ENCODE measurements at regions not wholly inside any gene's neighbourhood (a gene's known extent, or its start where the extent isn't known, plus 50 kb on each side); places are given as distances from the start of the nearest gene placed in this dataset.
"Not testable (repeated sequence)": the region's sequence is repeated elsewhere in the genome, so short reads cannot be mapped to it uniquely, and the experiment has no call there.

DNA sequence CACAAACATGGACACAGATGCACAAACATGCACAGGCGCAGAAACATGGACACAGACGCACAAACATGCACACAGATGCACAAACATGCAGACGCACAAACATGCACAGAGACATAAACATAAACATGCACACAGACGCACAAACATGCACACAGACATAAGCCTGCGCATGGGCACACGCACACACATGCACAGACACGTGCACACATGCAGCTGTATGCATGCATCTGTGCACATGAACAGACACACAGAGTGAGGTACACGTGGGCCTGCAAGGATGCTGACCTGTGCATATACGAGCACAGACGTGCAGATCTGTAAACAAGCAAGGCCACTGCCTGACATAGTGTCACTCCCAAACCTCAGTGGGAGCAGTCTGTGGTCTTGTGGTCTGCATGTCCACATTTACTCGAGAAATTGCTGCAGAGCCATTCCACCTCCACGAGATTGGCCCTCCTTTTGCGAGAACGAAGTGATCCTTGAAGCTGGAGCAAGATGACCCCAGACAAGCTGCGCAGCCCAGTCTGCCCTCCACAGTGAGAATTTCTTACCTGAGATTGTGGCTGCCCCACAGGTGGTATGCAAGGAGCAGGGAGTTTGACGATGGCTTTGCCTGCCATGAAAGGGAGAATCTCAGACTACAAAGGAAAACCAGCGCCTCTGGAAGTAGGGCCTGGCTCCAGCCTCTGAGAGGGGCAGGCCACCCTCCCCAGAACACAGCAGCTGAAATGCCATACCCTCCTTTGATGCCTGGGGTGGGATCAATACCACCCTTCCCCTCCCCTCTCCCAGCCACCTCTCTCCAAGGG lies 299.9 kb downstream of the BRD1 start:
- DNase-seq (ENCODE audit: low read depth in 2 of 2) = no peak

DNA sequence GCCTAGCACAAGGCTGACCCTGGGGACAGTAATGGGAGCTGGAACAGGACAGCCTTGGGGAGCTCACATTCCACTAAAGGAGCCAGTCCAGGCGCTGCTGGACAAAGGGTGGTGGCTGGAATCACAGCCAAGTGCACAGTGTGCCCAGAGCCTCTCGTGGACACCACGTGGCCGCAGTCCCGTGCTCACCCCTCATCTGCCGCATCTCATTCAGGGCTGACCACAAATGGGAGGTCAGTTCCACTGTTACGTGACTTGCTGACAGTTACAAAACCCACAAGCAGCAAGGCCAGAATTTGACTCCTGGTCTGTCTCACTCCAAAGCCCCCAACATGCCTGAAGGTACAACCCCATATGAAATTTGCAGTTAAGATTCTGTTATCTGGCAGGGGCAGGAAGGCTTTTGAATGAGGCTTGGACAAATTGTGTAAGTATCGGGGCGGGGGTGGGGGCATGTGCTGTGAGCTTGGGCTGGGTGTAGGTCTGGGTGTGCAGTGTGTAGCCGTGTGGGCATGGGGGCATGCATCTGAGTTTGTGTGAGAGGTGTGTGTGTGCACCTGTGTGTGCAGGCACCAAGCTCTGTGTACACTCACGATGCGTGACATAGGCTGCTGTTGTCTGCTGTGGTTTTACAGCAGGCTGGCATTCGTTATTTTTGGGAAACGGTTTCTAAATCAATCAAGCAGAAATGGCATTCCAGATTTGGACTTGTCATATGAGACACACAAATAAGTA lies 301.7 kb downstream of the BRD1 start:
- DNase-seq (ENCODE audit: low read depth in 2 of 2) = no peak

GRCh38 chr22:49525360-49525759 lies 302.3 kb downstream of the BRD1 start:
- DNase-seq (ENCODE audit: low read depth in 2 of 2) = no peak

DNA sequence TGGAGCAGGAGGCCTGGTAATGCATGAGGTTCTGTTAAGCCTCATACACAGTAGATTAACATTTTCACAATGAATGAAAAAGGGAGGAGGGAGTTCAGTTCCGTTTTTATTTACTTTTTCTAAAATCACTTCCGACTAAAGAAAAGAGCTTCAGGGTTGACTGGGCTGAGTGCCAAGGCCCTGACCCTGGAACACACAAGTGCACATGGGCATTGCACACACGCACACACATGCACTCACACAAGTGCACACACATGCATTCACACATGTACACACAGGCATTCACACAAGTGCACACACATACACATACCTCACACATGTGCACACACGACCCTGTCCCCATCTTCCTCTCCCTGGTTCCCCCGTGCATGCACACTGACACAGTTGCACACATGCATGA lies 303.3 kb downstream of the BRD1 start:
- no peak for DNase-seq (ENCODE audit: low read depth in 2 of 2)

GRCh38 chr22:49523374-49524008 lies 304.2 kb downstream of the BRD1 start:
- no peak for DNase-seq (ENCODE audit: low read depth in 2 of 2)

GRCh38 chr22:49522582-49523373 lies 304.9 kb downstream of the BRD1 start:
- no peak for DNase-seq (ENCODE audit: low read depth in 2 of 2)

DNA sequence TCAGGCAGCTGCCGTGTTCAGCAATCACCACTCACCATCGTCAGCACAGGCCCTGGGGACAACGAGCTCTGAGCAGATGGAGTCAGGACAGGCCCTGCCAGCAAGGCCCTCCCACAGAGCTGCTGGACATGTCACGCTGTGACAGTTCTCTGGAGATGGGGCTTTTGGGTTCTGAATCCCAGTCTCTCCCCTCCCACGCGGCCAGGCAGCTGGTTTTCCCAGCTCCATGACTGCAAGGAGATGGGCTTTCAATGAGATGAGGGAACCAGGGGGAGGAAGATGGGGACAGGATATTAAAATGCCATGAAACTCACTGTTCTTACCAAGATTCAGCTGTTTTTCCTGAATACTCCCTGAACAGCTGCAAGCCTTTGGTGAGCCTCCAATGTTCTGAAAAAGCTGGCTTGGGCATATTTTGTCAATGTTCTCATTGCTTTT lies 305.9 kb downstream of the BRD1 start:
- no peak for DNase-seq (ENCODE audit: low read depth in 2 of 2)

GRCh38 chr22:49519117-49519737 lies 308.4 kb downstream of the BRD1 start:
- no peak for DNase-seq (ENCODE audit: low read depth in 2 of 2)

- no peak for DNase-seq (ENCODE audit: low read depth in 2 of 2)
These were observed 309.2 kb downstream of the BRD1 start for GRCh38 chr22:49518436-49518970.

- DNase-seq (ENCODE audit: low read depth in 2 of 2) = no peak
These were observed 309.9 kb downstream of the BRD1 start for GRCh38 chr22:49517667-49518185.

GRCh38 chr22:49517211-49517610 lies 310.5 kb downstream of the BRD1 start:
- DNase-seq (ENCODE audit: low read depth in 2 of 2) = no peak

GRCh38 chr22:49515475-49515874 lies 312.2 kb downstream of the BRD1 start:
- no peak for DNase-seq (ENCODE audit: low read depth in 2 of 2)

DNA sequence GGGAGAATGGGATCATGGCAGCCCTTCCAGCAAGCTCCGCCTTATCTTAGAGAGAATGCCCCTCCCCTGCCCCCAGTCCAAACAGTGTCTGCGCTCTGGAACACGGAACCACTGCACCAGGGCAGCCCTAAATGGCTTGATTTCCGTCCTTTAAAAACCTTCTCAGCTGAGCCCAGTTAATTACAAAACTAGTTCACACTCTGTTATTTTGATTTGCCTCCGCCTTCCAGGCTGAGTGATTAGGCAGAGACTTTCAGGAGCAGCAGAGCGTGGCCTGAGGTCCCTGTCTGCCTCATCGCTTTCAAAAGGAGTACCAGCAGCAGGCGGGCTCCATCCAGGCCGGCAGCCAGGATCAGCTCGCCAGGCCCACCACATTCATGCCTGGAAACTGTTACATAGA lies 313.0 kb downstream of the BRD1 start:
- no peak for DNase-seq (ENCODE audit: low read depth in 2 of 2)

- DNase-seq (ENCODE audit: low read depth in 2 of 2) = no peak
These were observed 313.5 kb downstream of the BRD1 start for GRCh38 chr22:49514211-49514610.

DNA sequence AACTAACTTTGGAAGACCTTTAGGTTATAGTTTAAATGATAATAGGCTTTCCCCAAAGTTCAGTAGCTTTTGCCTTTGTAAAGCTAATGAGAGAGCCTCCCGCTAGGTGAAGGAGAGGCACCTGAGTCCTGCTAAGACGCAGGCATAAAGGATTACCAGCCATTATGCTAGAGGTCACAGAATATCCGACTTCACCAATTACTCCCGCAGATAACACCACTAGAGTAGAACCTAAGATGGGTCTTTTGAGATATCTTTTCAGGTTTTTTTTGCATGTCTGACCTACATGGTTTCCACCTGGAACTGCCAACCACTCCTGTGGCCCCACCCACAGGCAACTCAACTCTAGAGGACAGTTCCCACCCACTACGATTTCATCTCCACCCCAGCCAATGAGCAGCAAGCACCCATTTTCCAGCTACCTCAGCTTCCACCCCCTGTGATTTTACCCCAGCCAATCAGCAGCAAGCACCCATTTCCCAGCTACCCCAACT lies 314.3 kb downstream of the BRD1 start:
- DNase-seq (ENCODE audit: low read depth in 2 of 2) = no peak

DNA sequence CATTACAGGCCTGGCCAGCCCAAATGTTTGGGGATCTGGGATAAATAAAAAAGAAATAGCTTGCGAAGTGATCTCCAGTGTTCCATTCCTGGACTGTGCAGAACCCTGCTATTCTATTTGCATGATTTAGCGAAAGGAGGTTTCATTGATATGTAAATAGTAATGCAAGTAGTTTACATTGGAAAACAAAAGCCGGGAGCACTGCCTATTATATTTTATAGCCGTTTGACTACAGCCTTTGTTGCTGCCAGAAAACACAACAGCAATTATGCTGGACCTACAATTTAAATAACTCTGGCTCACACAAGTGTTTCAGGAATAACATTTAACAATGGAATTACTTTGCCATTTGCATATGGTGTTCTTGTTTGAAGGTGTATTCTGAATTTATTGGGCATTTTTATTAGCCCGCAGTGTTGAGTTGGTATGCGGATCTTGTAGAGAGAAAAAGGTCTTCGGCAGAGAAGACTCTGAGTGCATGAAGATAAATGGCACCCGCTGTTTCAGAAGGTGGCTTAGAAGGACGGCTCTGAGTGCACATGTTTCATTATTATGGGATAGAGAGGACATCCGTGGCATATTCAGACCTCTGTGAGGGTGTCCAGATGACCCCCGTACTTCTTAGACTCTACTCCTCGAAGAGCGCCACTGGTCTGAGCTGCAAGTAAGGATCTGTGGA lies 315.0 kb downstream of the BRD1 start:
- no peak for DNase-seq (ENCODE audit: low read depth in 2 of 2)

DNA sequence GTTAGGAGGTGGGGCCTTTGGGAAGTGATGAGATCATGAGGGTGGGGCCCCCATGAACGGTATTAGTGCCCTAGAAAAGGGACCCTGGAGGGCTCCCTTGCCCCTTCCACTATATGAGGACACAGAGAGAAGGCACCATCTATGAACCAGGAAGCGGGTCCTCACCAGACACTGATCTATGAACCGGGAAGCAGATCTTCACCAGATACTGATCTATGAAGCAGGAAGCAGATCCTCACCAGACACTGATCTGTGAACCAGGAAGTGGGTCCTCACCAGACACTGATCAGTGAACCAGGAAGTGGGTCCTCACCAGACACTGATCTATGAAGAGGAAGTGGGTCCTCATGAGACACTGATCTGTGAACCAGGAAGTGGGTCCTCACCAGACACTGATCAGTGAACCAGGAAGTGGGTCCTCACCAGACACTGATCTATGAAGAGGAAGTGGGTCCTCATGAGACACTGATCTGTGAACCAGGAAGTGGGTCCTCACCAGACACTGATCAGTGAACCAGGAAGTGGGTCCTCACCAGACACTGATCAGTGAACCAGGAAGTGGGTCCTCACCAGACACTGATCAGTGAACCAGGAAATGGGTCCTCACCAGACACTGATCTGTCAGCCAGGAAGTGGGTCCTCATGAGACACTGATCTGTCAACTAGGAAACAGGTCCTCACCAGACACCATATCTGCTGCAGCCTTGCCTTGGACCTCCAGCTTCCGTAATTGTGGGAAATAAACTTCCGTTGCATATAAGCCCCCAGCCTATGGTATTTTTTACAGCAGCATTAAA lies 316.1 kb downstream of the BRD1 start:
- DNase-seq (ENCODE audit: low read depth in 2 of 2) = not testable (repeated sequence)

DNA sequence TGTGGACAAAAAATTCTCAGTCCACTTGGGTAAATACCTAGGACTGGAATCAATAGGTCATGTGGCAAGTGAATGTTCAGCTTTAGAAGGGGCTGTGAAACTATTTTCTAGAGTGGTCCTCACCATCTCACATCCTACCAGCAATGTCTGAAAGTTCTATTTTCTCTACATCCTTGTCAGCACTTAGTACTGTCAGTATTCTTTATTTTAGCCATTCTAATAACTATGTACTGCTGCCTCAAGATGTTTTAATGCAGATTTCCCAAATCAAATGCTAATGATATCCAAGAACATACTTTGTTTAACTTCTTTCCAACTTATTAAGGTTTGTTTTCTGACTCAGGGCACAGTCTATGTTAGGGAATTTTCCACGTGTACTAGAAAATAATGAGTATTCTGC lies 317.0 kb downstream of the BRD1 start:
- DNase-seq (ENCODE audit: low read depth in 2 of 2) = no peak

GRCh38 chr22:49509016-49509415 lies 318.7 kb downstream of the BRD1 start:
- DNase-seq (ENCODE audit: low read depth in 2 of 2) = no peak
